KMS-11 (cell line): ENCODE measurements at regions not wholly inside any gene's neighbourhood (a gene's known extent, or its start where the extent isn't known, plus 50 kb on each side); places are given as distances from the start of the nearest gene placed in this dataset.

Source experiments
- H2AFZ ChIP-seq: fragments of 200-600 bp; sonication (generic); 2 replicates; pipeline ENCODE4 v1.6.1; 2016; ENCODE audit warnings: antibody characterized with exemption, mixed run types, low read depth
- H3K27ac ChIP-seq: fragments of 200-600 bp; sonication (generic); 2 replicates; pipeline ENCODE4 v1.6.1; 2016; ENCODE audit warnings: mild to moderate bottlenecking, mixed run types
- H3K27me3 ChIP-seq: fragments of 200-600 bp; sonication (generic); 2 replicates; pipeline ENCODE4 v1.6.1; 2017; ENCODE audit warnings: mild to moderate bottlenecking, low read depth, mixed run types, moderate library complexity; ENCODE audit not compliant: insufficient read depth
- H3K36me3 ChIP-seq: fragments of 200-600 bp; sonication (generic); 2 replicates; pipeline ENCODE4 v1.6.1; 2017; ENCODE audit warnings: mild to moderate bottlenecking, mixed run types; ENCODE audit not compliant: insufficient read depth
- H3K4me1 ChIP-seq: fragments of 200-600 bp; sonication (generic); 2 replicates; pipeline ENCODE4 v1.6.1; 2016; ENCODE audit warnings: mild to moderate bottlenecking, low read depth, mixed run types; ENCODE audit not compliant: poor library complexity, severe bottlenecking
- H3K4me2 ChIP-seq: fragments of 200-600 bp; sonication (generic); 2 replicates; pipeline ENCODE4 v1.7.0; 2016; ENCODE audit warnings: mild to moderate bottlenecking, mixed run types
- H3K4me3 ChIP-seq: fragments of 200-600 bp; sonication (generic); IDR thresholded peaks from 2 replicates; pipeline ENCODE4 v1.6.1; 2017; ENCODE audit warnings: low read depth, low read length, mixed read lengths; ENCODE audit not compliant: insufficient read depth
- H3K79me2 ChIP-seq: fragments of 200-600 bp; sonication (generic); 2 replicates; pipeline ENCODE4 v1.6.1; 2016; ENCODE audit warnings: low read depth, mixed run types; ENCODE audit not compliant: insufficient read depth
- H3K9ac ChIP-seq: fragments of 200-600 bp; sonication (generic); 2 replicates; pipeline ENCODE4 v1.6.1; 2016; ENCODE audit warnings: mild to moderate bottlenecking, mixed run types
- H4K20me1 ChIP-seq: fragments of 200-600 bp; sonication (generic); 2 replicates; pipeline ENCODE4 v1.6.1; 2016; ENCODE audit warnings: mild to moderate bottlenecking, mixed run types; ENCODE audit not compliant: insufficient read depth
- CTCF ChIP-seq: fragments of 200-600 bp; sonication (generic); conservative IDR thresholded peaks from 2 replicates; pipeline ENCODE4 v1.6.1; 2017; ENCODE audit warnings: low read depth, mild to moderate bottlenecking, antibody characterized with exemption, low read length, moderate library complexity, mixed read lengths

- no peaks in the 10 kb centered on the region for H3K27me3 ChIP-seq
- H3K4me2 ChIP-seq = peak overlapping the region; percentile 61
- H3K9ac ChIP-seq = 0 out of 2 replicates have a peak overlapping the region, but pooled peaks have one; percentile 1
- no peaks in the 10 kb centered on the region for H4K20me1 ChIP-seq
- TF ChIP-seq CTCF = no peak
- no peak overlapping the region for H2AFZ ChIP-seq
- H3K4me3 ChIP-seq = no peak overlapping the region
- peaks cover 36% of the 10 kb centered on the region for H3K4me1 ChIP-seq
- H3K79me2 ChIP-seq = no peaks in the 10 kb centered on the region
- no peaks in the 10 kb centered on the region for H3K36me3 ChIP-seq
- peak overlapping the region; percentile 34; the same call in 1 of the 2 replicates for H3K27ac ChIP-seq
Measured at GRCh38 chr3:177589041-177589650, 391.9 kb upstream of the TBL1XR1 start.

GRCh38 chr3:177589911-177590381 lies 392.7 kb upstream of the TBL1XR1 start:
- Histone ChIP-seq H4K20me1 (no peaks in the 10 kb centered on the region), H3K4me3 (no peak overlapping the region), H3K27ac (peak overlapping the region; percentile 34; the same call in 1 of the 2 replicates), H3K9ac (no peak overlapping the region), H3K36me3 (no peaks in the 10 kb centered on the region), H3K79me2 (no peaks in the 10 kb centered on the region), H3K27me3 (no peaks in the 10 kb centered on the region), H2AFZ (no peak overlapping the region), H3K4me1 (peaks cover 36% of the 10 kb centered on the region), H3K4me2 (peak overlapping the region; percentile 61)
- TF ChIP-seq CTCF = no peak

GRCh38 chr3:177590826-177591225 lies 393.5 kb upstream of the TBL1XR1 start:
- no peak overlapping the region for H2AFZ ChIP-seq
- no peak overlapping the region for H3K9ac ChIP-seq
- no peaks in the 10 kb centered on the region for H3K79me2 ChIP-seq
- H3K27ac ChIP-seq = no peak overlapping the region
- H4K20me1 ChIP-seq = no peaks in the 10 kb centered on the region
- peak overlapping the region; percentile 1; the same call in 1 of the 2 replicates for H3K4me2 ChIP-seq
- H3K27me3 ChIP-seq = no peaks in the 10 kb centered on the region
- H3K4me3 ChIP-seq = no peak overlapping the region
- TF ChIP-seq CTCF = no peak
- H3K4me1 ChIP-seq = peaks cover 36% of the 10 kb centered on the region
- no peaks in the 10 kb centered on the region for H3K36me3 ChIP-seq

GRCh38 chr3:177591379-177591778 lies 394.1 kb upstream of the TBL1XR1 start:
- no peak overlapping the region for H2AFZ ChIP-seq
- no peak overlapping the region for H3K27ac ChIP-seq
- peaks cover 36% of the 10 kb centered on the region for H3K4me1 ChIP-seq
- no peaks in the 10 kb centered on the region for H3K27me3 ChIP-seq
- TF ChIP-seq CTCF = no peak
- H3K4me2 ChIP-seq = no peak overlapping the region; the same call in 1 of the 2 replicates
- no peaks in the 10 kb centered on the region for H4K20me1 ChIP-seq
- H3K9ac ChIP-seq = no peak overlapping the region
- H3K36me3 ChIP-seq = no peaks in the 10 kb centered on the region
- H3K79me2 ChIP-seq = no peaks in the 10 kb centered on the region
- H3K4me3 ChIP-seq = no peak overlapping the region
